MM.1S (cell line): ENCODE measurements at regions not wholly inside any gene's neighbourhood (a gene's known extent, or its start where the extent isn't known, plus 50 kb on each side); places are given as distances from the start of the nearest gene placed in this dataset.

ENCODE experiments used
- DNase-seq: peaks from one replicate; pipeline ENCODE4 v3.0.0-alpha.2; 2015
- H2AFZ ChIP-seq: fragments of 300-600 bp; sonication (generic); 2 replicates; pipeline ENCODE4 v1.6.0; 2016; ENCODE audit warnings: antibody characterized with exemption, low read length
- H3F3A ChIP-seq: fragments of 300-600 bp; sonication (generic); 2 replicates; pipeline ENCODE4 v1.6.1; 2016; ENCODE audit warnings: mild to moderate bottlenecking, antibody characterized with exemption, low read length, moderate library complexity, mixed read lengths; ENCODE audit not compliant: insufficient read depth
- H3K27ac ChIP-seq: fragments of 300-600 bp; sonication (generic); 2 replicates; pipeline ENCODE4 v1.5.1; 2016; ENCODE audit warnings: mild to moderate bottlenecking, low read length
- H3K27me3 ChIP-seq: fragments of 300-600 bp; sonication (generic); replicated peaks from 2 replicates; pipeline ENCODE4 v1.6.0; 2016; ENCODE audit warnings: low read length; ENCODE audit not compliant: insufficient read depth
- H3K36me3 ChIP-seq: fragments of 300-600 bp; sonication (generic); replicated peaks from 2 replicates; pipeline ENCODE4 v1.6.1; 2016; ENCODE audit warnings: mild to moderate bottlenecking, low read length, mixed read lengths; ENCODE audit not compliant: insufficient read depth
- H3K4me1 ChIP-seq: fragments of 300-600 bp; sonication (generic); 2 replicates; pipeline ENCODE4 v1.6.1; 2016; ENCODE audit warnings: low read length, mixed read lengths
- H3K4me2 ChIP-seq: fragments of 300-600 bp; sonication (generic); 2 replicates; pipeline ENCODE4 v1.6.0; 2016; ENCODE audit warnings: low read depth, low read length
- H3K4me3 ChIP-seq: fragments of 300-600 bp; sonication (generic); 2 replicates; pipeline ENCODE4 v1.5.1; 2016; ENCODE audit warnings: low read length, mixed read lengths
- H3K79me2 ChIP-seq: fragments of 300-600 bp; sonication (generic); 2 replicates; pipeline ENCODE4 v1.6.1; 2016; ENCODE audit warnings: mixed run types, low read length, mixed read lengths
- H3K9ac ChIP-seq: fragments of 300-600 bp; sonication (generic); 2 replicates; pipeline ENCODE4 v1.6.1; 2016; ENCODE audit warnings: low read length, mixed read lengths
- H3K9me2 ChIP-seq: fragments of 300-600 bp; sonication (generic); replicated peaks from 2 replicates; pipeline ENCODE4 v1.6.1; 2016; ENCODE audit warnings: mild to moderate bottlenecking, low read length, mixed read lengths; ENCODE audit not compliant: insufficient read depth
- H3K9me3 ChIP-seq: fragments of 300-600 bp; sonication (generic); replicated peaks from 2 replicates; pipeline ENCODE4 v1.6.1; 2016; ENCODE audit warnings: mild to moderate bottlenecking, low read length, mixed read lengths; ENCODE audit not compliant: insufficient read depth
- H4K20me1 ChIP-seq: fragments of 300-600 bp; sonication (generic); 2 replicates; pipeline ENCODE4 v1.6.1; 2016; ENCODE audit warnings: mild to moderate bottlenecking, low read length, moderate library complexity, mixed read lengths; ENCODE audit not compliant: insufficient read depth
- EZH2 ChIP-seq: fragments of 300-600 bp; sonication (generic); optimal IDR thresholded peaks from 2 replicates; pipeline ENCODE3; 2017; ENCODE audit warnings: low read depth, mild to moderate bottlenecking, antibody characterized with exemption, low read length, mixed read lengths
- EZH2phosphoT487 ChIP-seq: fragments of 300-600 bp; sonication (generic); IDR thresholded peaks from 2 replicates; pipeline ENCODE4 v1.6.1; 2018; ENCODE audit warnings: antibody characterized with exemption, low read length
- TF ChIP-seq, protein P1 (sequence below): fragments of 300-600 bp; sonication (generic); IDR thresholded peaks from 2 replicates; pipeline ENCODE4 v1.5.1; 2016; ENCODE audit warnings: antibody characterized with exemption, low read length, mixed read lengths

DNA sequence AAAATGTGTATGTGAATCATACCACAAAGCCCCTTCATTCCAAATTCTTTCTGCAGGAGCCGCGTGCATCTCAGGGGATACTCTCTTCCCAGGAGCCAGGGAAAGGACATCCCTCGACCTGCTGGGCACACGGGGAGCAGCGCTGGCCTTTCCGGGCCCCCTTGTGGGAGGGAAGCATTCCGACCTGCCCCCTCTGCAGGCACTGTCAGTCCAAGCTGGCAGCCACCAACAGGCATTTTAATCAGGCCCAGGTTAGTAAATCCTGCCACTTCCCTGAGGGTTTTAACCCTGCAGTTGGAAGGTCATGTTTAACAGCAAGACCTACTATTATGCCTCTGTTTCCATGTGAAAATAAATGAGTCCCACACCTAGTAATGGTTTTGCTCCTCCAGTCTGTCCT, 391.5 kb downstream of the SHANK2 start:
- no peak for DNase-seq
- Histone ChIP-seq H3K36me3 (no peaks in the 10 kb centered on the region), H3K79me2 (no peaks in the 10 kb centered on the region), H4K20me1 (no peaks in the 10 kb centered on the region), H3K9me2 (no peaks in the 10 kb centered on the region), H3K9ac (no peak overlapping the region), H3K27ac (no peak overlapping the region), H3F3A (no peaks in the 10 kb centered on the region), H3K4me1 (no peaks in the 10 kb centered on the region), H3K9me3 (no peaks in the 10 kb centered on the region), H3K27me3 (peaks cover 73% of the 10 kb centered on the region), H3K4me2 (no peak overlapping the region), H3K4me3 (no peak overlapping the region), H2AFZ (no peak overlapping the region)
- TF ChIP-seq, protein P1, sequence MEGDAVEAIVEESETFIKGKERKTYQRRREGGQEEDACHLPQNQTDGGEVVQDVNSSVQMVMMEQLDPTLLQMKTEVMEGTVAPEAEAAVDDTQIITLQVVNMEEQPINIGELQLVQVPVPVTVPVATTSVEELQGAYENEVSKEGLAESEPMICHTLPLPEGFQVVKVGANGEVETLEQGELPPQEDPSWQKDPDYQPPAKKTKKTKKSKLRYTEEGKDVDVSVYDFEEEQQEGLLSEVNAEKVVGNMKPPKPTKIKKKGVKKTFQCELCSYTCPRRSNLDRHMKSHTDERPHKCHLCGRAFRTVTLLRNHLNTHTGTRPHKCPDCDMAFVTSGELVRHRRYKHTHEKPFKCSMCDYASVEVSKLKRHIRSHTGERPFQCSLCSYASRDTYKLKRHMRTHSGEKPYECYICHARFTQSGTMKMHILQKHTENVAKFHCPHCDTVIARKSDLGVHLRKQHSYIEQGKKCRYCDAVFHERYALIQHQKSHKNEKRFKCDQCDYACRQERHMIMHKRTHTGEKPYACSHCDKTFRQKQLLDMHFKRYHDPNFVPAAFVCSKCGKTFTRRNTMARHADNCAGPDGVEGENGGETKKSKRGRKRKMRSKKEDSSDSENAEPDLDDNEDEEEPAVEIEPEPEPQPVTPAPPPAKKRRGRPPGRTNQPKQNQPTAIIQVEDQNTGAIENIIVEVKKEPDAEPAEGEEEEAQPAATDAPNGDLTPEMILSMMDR: no peak
- TF ChIP-seq EZH2 (no peak), EZH2phosphoT487 (no peak)

DNA sequence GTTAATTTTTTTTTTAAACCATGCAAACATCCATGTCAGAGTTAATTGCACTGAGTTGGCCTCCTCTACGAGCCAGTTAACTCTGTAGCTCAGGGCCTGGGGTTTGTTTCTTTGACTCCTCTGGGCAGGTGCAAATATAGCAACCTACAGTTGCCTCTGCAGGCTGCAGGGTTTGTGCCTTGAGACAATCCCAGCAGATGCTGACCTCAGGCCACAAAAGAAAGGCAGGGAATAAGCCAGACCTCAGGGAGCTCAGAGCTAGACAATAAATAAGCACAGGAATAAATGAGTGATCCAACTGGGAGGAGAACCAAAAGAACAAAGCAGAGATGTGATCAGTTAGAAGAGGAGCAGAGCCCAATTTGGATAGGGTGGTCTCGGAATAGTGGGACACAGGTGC, 390.8 kb downstream of the SHANK2 start:
- no peak overlapping the region for H2AFZ ChIP-seq
- no peaks in the 10 kb centered on the region for H3F3A ChIP-seq
- no peaks in the 10 kb centered on the region for H4K20me1 ChIP-seq
- H3K4me1 ChIP-seq: no peaks in the 10 kb centered on the region
- no peaks in the 10 kb centered on the region for H3K9me2 ChIP-seq
- no peak overlapping the region for H3K4me2 ChIP-seq
- no peak overlapping the region for H3K4me3 ChIP-seq
- H3K27me3 ChIP-seq: peaks cover 79% of the 10 kb centered on the region
- no peaks in the 10 kb centered on the region for H3K9me3 ChIP-seq
- no peaks in the 10 kb centered on the region for H3K36me3 ChIP-seq
- no peaks in the 10 kb centered on the region for H3K79me2 ChIP-seq
- no peak for TF ChIP-seq EZH2phosphoT487
- TF ChIP-seq, protein P1: no peak
- TF ChIP-seq EZH2: no peak
- H3K9ac ChIP-seq: no peak overlapping the region
- DNase-seq: no peak
- no peak overlapping the region for H3K27ac ChIP-seq

DNA sequence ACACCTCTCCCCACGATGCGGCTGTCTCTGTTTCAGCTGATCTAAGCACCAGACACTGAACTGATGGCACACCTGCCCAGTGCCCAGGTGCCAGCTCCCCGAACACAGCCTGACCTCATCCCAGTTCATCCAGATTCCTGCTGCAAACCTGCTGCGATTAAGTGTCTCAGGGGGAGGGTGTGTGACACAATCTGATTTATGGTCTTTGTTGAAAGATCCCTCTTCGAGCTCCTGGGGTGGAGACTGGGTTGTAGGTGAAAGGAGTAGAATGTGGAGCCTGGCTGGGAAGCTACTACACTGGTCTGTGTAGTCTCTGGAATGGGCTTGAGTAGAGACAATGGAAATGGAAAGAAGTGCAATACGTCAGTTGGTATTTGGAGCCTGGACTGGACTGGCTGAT, 390.3 kb downstream of the SHANK2 start:
- Histone ChIP-seq H3K79me2 (no peaks in the 10 kb centered on the region), H3K27me3 (peaks cover 85% of the 10 kb centered on the region), H3K9ac (no peak overlapping the region), H2AFZ (no peak overlapping the region), H3K4me2 (no peak overlapping the region), H4K20me1 (no peaks in the 10 kb centered on the region), H3K9me2 (no peaks in the 10 kb centered on the region), H3K4me1 (no peaks in the 10 kb centered on the region), H3K4me3 (no peak overlapping the region), H3F3A (no peaks in the 10 kb centered on the region), H3K36me3 (no peaks in the 10 kb centered on the region), H3K9me3 (no peaks in the 10 kb centered on the region), H3K27ac (no peak overlapping the region)
- TF ChIP-seq EZH2 (no peak), EZH2phosphoT487 (no peak)
- TF ChIP-seq, protein P1: no peak
- DNase-seq: no peak

DNA sequence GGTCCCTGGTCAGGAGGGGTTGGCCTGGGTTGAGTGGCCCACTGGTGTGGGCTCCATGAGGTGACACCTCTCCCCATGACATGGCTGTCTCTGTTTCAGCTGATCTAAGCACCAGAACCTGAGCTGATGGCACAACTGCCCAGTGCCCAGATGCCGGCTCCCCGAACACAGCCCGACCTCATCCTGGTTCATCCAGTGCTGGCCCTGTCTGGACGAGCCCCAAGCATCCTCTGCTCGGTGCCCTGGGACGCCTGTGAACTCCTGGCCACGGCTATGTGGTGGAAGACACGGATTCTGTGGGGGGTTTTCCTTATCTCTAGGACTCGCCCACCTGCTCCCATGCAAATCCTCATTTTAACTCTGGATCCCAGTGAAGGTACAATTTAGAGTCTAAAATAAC, 389.2 kb downstream of the SHANK2 start:
- no peak for TF ChIP-seq EZH2phosphoT487
- TF ChIP-seq, protein P1: no peak
- no peak for TF ChIP-seq EZH2
- H3K9me2 ChIP-seq: no peaks in the 10 kb centered on the region
- no peaks in the 10 kb centered on the region for H3K4me1 ChIP-seq
- H3K27ac ChIP-seq: no peak overlapping the region
- H3K9ac ChIP-seq: no peak overlapping the region
- H3K27me3 ChIP-seq: peaks cover 96% of the 10 kb centered on the region
- H3K4me3 ChIP-seq: no peak overlapping the region
- no peak for DNase-seq
- no peaks in the 10 kb centered on the region for H3K9me3 ChIP-seq
- no peak overlapping the region for H3K4me2 ChIP-seq
- H3F3A ChIP-seq: no peaks in the 10 kb centered on the region
- no peaks in the 10 kb centered on the region for H3K79me2 ChIP-seq
- H2AFZ ChIP-seq: no peak overlapping the region
- no peaks in the 10 kb centered on the region for H3K36me3 ChIP-seq
- no peaks in the 10 kb centered on the region for H4K20me1 ChIP-seq
